HG03342 (cell line): ENCODE measurements at regions not wholly inside any gene's neighbourhood (a gene's known extent, or its start where the extent isn't known, plus 50 kb on each side); places are given as distances from the start of the nearest gene placed in this dataset.

ENCODE experiments used
- ATAC-seq: cut with Tn5 transposase; IDR thresholded peaks from one replicate; pipeline ENCODE4 v1.9.1; 2021; ENCODE audit warnings: mild to moderate bottlenecking, moderate library complexity; ENCODE audit not compliant: unreplicated experiment

- ATAC-seq: no peak
Measured at GRCh38 chr11:116202922-116203321, 569.9 kb downstream of the BUD13 start.

GRCh38 chr11:116200564-116200963 is 572.2 kb downstream of the BUD13 start:
- no peak for ATAC-seq

GRCh38 chr11:116199182-116199581 is 573.6 kb downstream of the BUD13 start:
- ATAC-seq: no peak

- no peak for ATAC-seq
Measured at GRCh38 chr11:116194156-116194904, 578.5 kb downstream of the BUD13 start.

GRCh38 chr11:116193321-116194131 is 579.3 kb downstream of the BUD13 start:
- no peak for ATAC-seq

- ATAC-seq: no peak
Measured at GRCh38 chr11:116192509-116193210, 580.1 kb downstream of the BUD13 start.

GRCh38 chr11:116190861-116191260 is 581.9 kb downstream of the BUD13 start:
- ATAC-seq: no peak

GRCh38 chr11:116189408-116190170 is 583.2 kb downstream of the BUD13 start:
- ATAC-seq: no peak

GRCh38 chr11:116188350-116188749 is 584.4 kb downstream of the BUD13 start:
- no peak for ATAC-seq

- no peak for ATAC-seq
Measured at GRCh38 chr11:116187026-116187425, 585.8 kb downstream of the BUD13 start.

GRCh38 chr11:116185551-116185950 is 587.2 kb downstream of the BUD13 start:
- no peak for ATAC-seq

- ATAC-seq: no peak
Measured at GRCh38 chr11:116184763-116185162, 588.0 kb downstream of the BUD13 start.

- no peak for ATAC-seq
Measured at GRCh38 chr11:116182356-116182966, 590.3 kb downstream of the BUD13 start.

GRCh38 chr11:116180806-116181600 is 591.8 kb downstream of the BUD13 start:
- no peak for ATAC-seq

GRCh38 chr11:116179401-116179800 is 593.4 kb downstream of the BUD13 start:
- no peak for ATAC-seq

GRCh38 chr11:116177521-116178210 is 595.1 kb downstream of the BUD13 start:
- no peak for ATAC-seq

- ATAC-seq: no peak
Measured at GRCh38 chr11:116176484-116177005, 596.2 kb downstream of the BUD13 start.

GRCh38 chr11:116175707-116176106 is 597.1 kb downstream of the BUD13 start:
- ATAC-seq: no peak
